ENCODE measurements at regions not wholly inside any gene's neighbourhood (a gene's known extent, or its start where the extent isn't known, plus 50 kb on each side); places are given as distances from the start of the nearest gene placed in this dataset.

GRCh38 chr21:38080888-38081287, 164.6 kb upstream of the KCNJ6 start:
- TF ChIP-seq CTCF (IDR thresholded peaks at IDR 0.05), result no peak
- no peak for TF ChIP-seq POLR2AphosphoS5 (IDR thresholded peaks at IDR 0.05)
- TF ChIP-seq EP300 (IDR thresholded peaks at IDR 0.05), result no peak
- no peak for TF ChIP-seq POLR2A (IDR thresholded peaks at IDR 0.05)
